ENCODE measurements at regions not wholly inside any gene's neighbourhood (a gene's known extent, or its start where the extent isn't known, plus 50 kb on each side); places are given as distances from the start of the nearest gene placed in this dataset.

DNA sequence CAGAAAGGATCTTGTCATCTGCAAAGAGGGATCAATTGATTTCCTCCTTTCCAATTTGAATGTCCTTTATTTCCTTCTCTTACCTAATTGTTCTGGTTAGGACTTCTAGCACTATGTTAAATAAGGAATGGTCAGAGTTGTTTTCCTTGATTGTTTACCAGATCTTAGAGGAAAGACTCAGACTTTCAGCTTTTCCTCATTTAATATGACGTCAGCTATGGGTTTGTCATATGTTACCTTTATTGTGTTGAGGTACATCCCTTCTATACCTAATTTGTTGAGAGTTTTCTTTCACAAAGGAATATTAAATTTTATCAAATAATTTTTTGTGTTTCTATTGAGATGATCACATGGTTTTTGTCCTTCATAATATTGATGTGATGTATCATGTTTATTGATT, 656.5 kb upstream of the GRAMD2B start:
- TF ChIP-seq, protein P1, sequence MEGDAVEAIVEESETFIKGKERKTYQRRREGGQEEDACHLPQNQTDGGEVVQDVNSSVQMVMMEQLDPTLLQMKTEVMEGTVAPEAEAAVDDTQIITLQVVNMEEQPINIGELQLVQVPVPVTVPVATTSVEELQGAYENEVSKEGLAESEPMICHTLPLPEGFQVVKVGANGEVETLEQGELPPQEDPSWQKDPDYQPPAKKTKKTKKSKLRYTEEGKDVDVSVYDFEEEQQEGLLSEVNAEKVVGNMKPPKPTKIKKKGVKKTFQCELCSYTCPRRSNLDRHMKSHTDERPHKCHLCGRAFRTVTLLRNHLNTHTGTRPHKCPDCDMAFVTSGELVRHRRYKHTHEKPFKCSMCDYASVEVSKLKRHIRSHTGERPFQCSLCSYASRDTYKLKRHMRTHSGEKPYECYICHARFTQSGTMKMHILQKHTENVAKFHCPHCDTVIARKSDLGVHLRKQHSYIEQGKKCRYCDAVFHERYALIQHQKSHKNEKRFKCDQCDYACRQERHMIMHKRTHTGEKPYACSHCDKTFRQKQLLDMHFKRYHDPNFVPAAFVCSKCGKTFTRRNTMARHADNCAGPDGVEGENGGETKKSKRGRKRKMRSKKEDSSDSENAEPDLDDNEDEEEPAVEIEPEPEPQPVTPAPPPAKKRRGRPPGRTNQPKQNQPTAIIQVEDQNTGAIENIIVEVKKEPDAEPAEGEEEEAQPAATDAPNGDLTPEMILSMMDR (IDR thresholded peaks at IDR 0.05) = no peak
- no peak for TF ChIP-seq EZH2phosphoT487 (IDR thresholded peaks at IDR 0.05)
